ENCODE measurements at regions not wholly inside any gene's neighbourhood (a gene's known extent, or its start where the extent isn't known, plus 50 kb on each side); places are given as distances from the start of the nearest gene placed in this dataset.

- H3K36me3 Mint-ChIP-seq = peaks cover 0 to 5% of the 10 kb centered on the region in 2 donors
- ATAC-seq (no peak), DNase-seq (ENCODE audit: low spot score in 2 of 2) (no peak)
- peaks cover 4 to 14% of the 10 kb centered on the region in 2 donors for H3K9me3 Mint-ChIP-seq
- H3K27ac Mint-ChIP-seq = no peak overlapping the region
Observed at GRCh38 chr16:63714876-63715275, 1407.0 kb downstream of the CDH11 start.

GRCh38 chr16:63712725-63713124 is 1409.1 kb downstream of the CDH11 start:
- peaks cover 0 to 5% of the 10 kb centered on the region in 2 donors for H3K36me3 Mint-ChIP-seq
- no peak for ATAC-seq
- no peak for DNase-seq (ENCODE audit: low spot score in 2 of 2)
- no peak overlapping the region for H3K27ac Mint-ChIP-seq
- peaks cover 8 to 16% of the 10 kb centered on the region in 2 donors for H3K9me3 Mint-ChIP-seq

- no peak for ATAC-seq
- H3K9me3 Mint-ChIP-seq = peaks cover 11 to 27% of the 10 kb centered on the region in 2 donors
Observed at GRCh38 chr16:63703612-63704011, 1418.3 kb downstream of the CDH11 start.

GRCh38 chr16:63702981-63703590 is 1418.8 kb downstream of the CDH11 start:
- Mint-ChIP-seq H3K36me3 (peaks cover 6 to 12% of the 10 kb centered on the region in 2 donors), H3K27ac (no peak overlapping the region), H3K9me3 (peaks cover 11 to 27% of the 10 kb centered on the region in 2 donors)
- DNase-seq (ENCODE audit: low spot score in 2 of 2) (no peak), ATAC-seq (no peak)

More at GRCh38 chr16:63703612-63704011, 1418.3 kb downstream of the CDH11 start:
- H3K27ac Mint-ChIP-seq = no peak overlapping the region
- DNase-seq (ENCODE audit: low spot score in 2 of 2) = no peak
- H3K36me3 Mint-ChIP-seq = peaks cover 6 to 12% of the 10 kb centered on the region in 2 donors

- no peak for ATAC-seq
Observed at GRCh38 chr16:63697736-63698135, 1424.1 kb downstream of the CDH11 start.

GRCh38 chr16:63695347-63695746 is 1426.5 kb downstream of the CDH11 start:
- Mint-ChIP-seq H3K9me3 (peaks cover 13 to 29% of the 10 kb centered on the region in 2 donors), H3K36me3 (peaks cover 6 to 7% of the 10 kb centered on the region in 2 donors), H3K27ac (no peak overlapping the region)
- ATAC-seq (no peak), DNase-seq (ENCODE audit: low spot score in 2 of 2) (no peak)

More at GRCh38 chr16:63697736-63698135, 1424.1 kb downstream of the CDH11 start:
- no peak for DNase-seq (ENCODE audit: low spot score in 2 of 2)
- H3K36me3 Mint-ChIP-seq = peaks cover 6 to 7% of the 10 kb centered on the region in 2 donors
- peaks cover 18 to 36% of the 10 kb centered on the region in 2 donors for H3K9me3 Mint-ChIP-seq
- H3K27ac Mint-ChIP-seq = no peak overlapping the region

- Mint-ChIP-seq H3K27ac (no peak overlapping the region), H3K9me3 (peaks cover 22 to 31% of the 10 kb centered on the region in 2 donors), H3K36me3 (no peaks in the 10 kb centered on the region)
- DNase-seq (ENCODE audit: low spot score in 2 of 2) (no peak), ATAC-seq (no peak)
Observed at GRCh38 chr16:63690961-63691360, 1430.9 kb downstream of the CDH11 start.

- H3K9me3 Mint-ChIP-seq = peaks cover 25 to 34% of the 10 kb centered on the region in 2 donors
- no peaks in the 10 kb centered on the region for H3K36me3 Mint-ChIP-seq
- ATAC-seq (no peak), DNase-seq (ENCODE audit: low spot score in 2 of 2) (no peak)
- H3K27ac Mint-ChIP-seq = no peak overlapping the region
Observed at GRCh38 chr16:63690267-63690666, 1431.6 kb downstream of the CDH11 start.

- Mint-ChIP-seq H3K9me3 (peaks cover 30 to 38% of the 10 kb centered on the region in 2 donors), H3K36me3 (no peaks in the 10 kb centered on the region), H3K27ac (no peak overlapping the region)
- DNase-seq (ENCODE audit: low spot score in 2 of 2) = no peak
- no peak for ATAC-seq
Observed at GRCh38 chr16:63689068-63689467, 1432.8 kb downstream of the CDH11 start.

- Mint-ChIP-seq H3K9me3 (peaks cover 35 to 38% of the 10 kb centered on the region in 2 donors), H3K27ac (no peak overlapping the region), H3K36me3 (peaks cover 0 to 6% of the 10 kb centered on the region in 2 donors)
- no peak for ATAC-seq
- DNase-seq (ENCODE audit: low spot score in 2 of 2) = no peak
Observed at GRCh38 chr16:63684149-63685101, 1437.4 kb downstream of the CDH11 start.

- ATAC-seq = no peak
- peaks cover 0 to 6% of the 10 kb centered on the region in 2 donors for H3K36me3 Mint-ChIP-seq
- DNase-seq (ENCODE audit: low spot score in 2 of 2) = no peak
- no peak overlapping the region for H3K27ac Mint-ChIP-seq
- H3K9me3 Mint-ChIP-seq = peaks cover 34 to 45% of the 10 kb centered on the region in 2 donors
Observed at GRCh38 chr16:63682844-63683243, 1439.0 kb downstream of the CDH11 start.

GRCh38 chr16:63672493-63672892 is 1449.4 kb downstream of the CDH11 start:
- Mint-ChIP-seq H3K36me3 (peaks cover 0 to 4% of the 10 kb centered on the region in 2 donors), H3K9me3 (peaks cover 16 to 24% of the 10 kb centered on the region in 2 donors), H3K27ac (no peak overlapping the region)
- ATAC-seq (no peak), DNase-seq (ENCODE audit: low spot score in 2 of 2) (no peak)

GRCh38 chr16:63663155-63663554 is 1458.7 kb downstream of the CDH11 start:
- H3K36me3 Mint-ChIP-seq = no peaks in the 10 kb centered on the region
- H3K27ac Mint-ChIP-seq = no peak overlapping the region
- no peak for ATAC-seq
- DNase-seq (ENCODE audit: low spot score in 2 of 2) = no peak
- H3K9me3 Mint-ChIP-seq = peaks cover 11 to 14% of the 10 kb centered on the region in 2 donors

- no peak for ATAC-seq
- Mint-ChIP-seq H3K36me3 (no peaks in the 10 kb centered on the region), H3K27ac (no peak overlapping the region), H3K9me3 (peaks cover 7 to 13% of the 10 kb centered on the region in 2 donors)
- no peak for DNase-seq (ENCODE audit: low spot score in 2 of 2)
Observed at GRCh38 chr16:63655846-63656245, 1466.0 kb downstream of the CDH11 start.

- ATAC-seq = no peak
- peaks cover 11 to 18% of the 10 kb centered on the region in 2 donors for H3K9me3 Mint-ChIP-seq
- no peaks in the 10 kb centered on the region for H3K36me3 Mint-ChIP-seq
- no peak overlapping the region for H3K27ac Mint-ChIP-seq
- no peak for DNase-seq (ENCODE audit: low spot score in 2 of 2)
Observed at GRCh38 chr16:63653044-63653839, 1468.6 kb downstream of the CDH11 start.

- no peak for ATAC-seq
Observed at GRCh38 chr16:63652091-63652490, 1469.8 kb downstream of the CDH11 start.

More at GRCh38 chr16:63652091-63652490, 1469.8 kb downstream of the CDH11 start:
- Mint-ChIP-seq H3K9me3 (peaks cover 8 to 22% of the 10 kb centered on the region in 2 donors), H3K27ac (no peak overlapping the region), H3K36me3 (no peaks in the 10 kb centered on the region)
- DNase-seq (ENCODE audit: low spot score in 2 of 2) = no peak
